ENCODE measurements at regions not wholly inside any gene's neighbourhood (a gene's known extent, or its start where the extent isn't known, plus 50 kb on each side); places are given as distances from the start of the nearest gene placed in this dataset.

DNA sequence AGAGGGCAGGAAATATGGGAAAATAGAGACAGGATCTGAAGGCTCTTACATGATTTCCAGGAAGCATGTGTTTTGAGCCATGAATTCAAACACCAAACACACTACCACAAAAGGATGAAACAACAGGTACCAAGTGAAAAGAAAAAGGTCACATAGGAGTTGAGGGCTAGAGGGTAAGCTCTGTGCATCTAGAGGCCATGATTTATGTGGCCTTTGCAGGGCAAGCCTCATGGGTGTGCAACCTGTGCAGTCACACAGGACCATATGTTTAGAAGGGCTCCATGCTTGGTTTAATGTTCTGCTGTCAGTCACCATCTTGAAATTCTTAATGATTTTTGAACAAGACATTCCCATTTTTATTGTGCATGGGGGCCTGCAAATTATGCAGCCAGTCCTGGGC is 134.5 kb upstream of the CCDC68 start:
- TF ChIP-seq EZH2 (IDR thresholded peaks at IDR 0.05) = no peak
- TF ChIP-seq POLR2AphosphoS5 (IDR thresholded peaks at IDR 0.05; ENCODE audit: borderline replicate concordance, low read depth, low read length) = no peak
- no peak for TF ChIP-seq FOXP2 (optimal IDR thresholded peaks at IDR 0.05; ENCODE audit: control extremely low read depth, extremely low read length, insufficient read depth)
